Epithelial cell of esophagus (primary cell): ENCODE measurements at regions not wholly inside any gene's neighbourhood (a gene's known extent, or its start where the extent isn't known, plus 50 kb on each side); places are given as distances from the start of the nearest gene placed in this dataset.

Source experiments
- DNase-seq: peaks from one replicate; pipeline ENCODE4 v3.0.0; 2010; ENCODE audit warnings: low read depth
- H3K4me3 ChIP-seq: 2 replicates; pipeline ENCODE4 v1.5.1; 2011; ENCODE audit warnings: mild to moderate bottlenecking, low read length, control low read depth
- TF ChIP-seq, protein P1 (sequence below): IDR thresholded peaks from 2 replicates; pipeline ENCODE4 v1.5.1; 2011; ENCODE audit warnings: low read depth, mild to moderate bottlenecking, low read length, control low read depth, inconsistent platforms; ENCODE audit not compliant: insufficient read depth; ENCODE audit errors: missing control alignments

- DNase-seq, result no peak
- H3K4me3 ChIP-seq, result no peak overlapping the region
- TF ChIP-seq, protein P1, sequence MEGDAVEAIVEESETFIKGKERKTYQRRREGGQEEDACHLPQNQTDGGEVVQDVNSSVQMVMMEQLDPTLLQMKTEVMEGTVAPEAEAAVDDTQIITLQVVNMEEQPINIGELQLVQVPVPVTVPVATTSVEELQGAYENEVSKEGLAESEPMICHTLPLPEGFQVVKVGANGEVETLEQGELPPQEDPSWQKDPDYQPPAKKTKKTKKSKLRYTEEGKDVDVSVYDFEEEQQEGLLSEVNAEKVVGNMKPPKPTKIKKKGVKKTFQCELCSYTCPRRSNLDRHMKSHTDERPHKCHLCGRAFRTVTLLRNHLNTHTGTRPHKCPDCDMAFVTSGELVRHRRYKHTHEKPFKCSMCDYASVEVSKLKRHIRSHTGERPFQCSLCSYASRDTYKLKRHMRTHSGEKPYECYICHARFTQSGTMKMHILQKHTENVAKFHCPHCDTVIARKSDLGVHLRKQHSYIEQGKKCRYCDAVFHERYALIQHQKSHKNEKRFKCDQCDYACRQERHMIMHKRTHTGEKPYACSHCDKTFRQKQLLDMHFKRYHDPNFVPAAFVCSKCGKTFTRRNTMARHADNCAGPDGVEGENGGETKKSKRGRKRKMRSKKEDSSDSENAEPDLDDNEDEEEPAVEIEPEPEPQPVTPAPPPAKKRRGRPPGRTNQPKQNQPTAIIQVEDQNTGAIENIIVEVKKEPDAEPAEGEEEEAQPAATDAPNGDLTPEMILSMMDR, result no peak
These were observed 59.8 kb upstream of the TBX3 start for GRCh38 chr12:114743799-114744198.

DNA sequence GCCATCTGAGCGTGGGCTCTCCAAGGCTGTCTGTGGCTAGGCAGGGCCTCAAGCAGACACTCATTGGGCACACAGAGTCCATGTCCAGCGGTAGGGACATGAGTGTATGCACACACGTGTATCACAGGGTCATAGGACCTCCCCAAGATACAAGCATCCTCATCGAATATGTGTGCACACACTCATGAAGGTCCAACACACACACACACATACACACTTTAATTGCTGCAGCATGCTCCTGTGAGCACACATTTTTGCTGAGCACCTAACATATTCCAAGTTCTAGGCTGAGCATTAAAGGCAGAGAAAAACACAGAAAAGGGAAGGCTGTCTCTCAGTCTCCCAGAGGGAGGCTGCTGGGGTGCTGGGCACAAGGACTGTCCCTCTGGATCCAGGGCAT lies 59.3 kb upstream of the TBX3 start:
- H3K4me3 ChIP-seq, result no peak overlapping the region
- TF ChIP-seq, protein P1, result no peak
- DNase-seq, result no peak

- TF ChIP-seq, protein P1, result no peak
- no peak overlapping the region for H3K4me3 ChIP-seq
- no peak for DNase-seq
These were observed 58.4 kb upstream of the TBX3 start for GRCh38 chr12:114742363-114742762.

GRCh38 chr12:114741940-114742339 lies 58.0 kb upstream of the TBX3 start:
- no peak for DNase-seq
- H3K4me3 ChIP-seq, result no peak overlapping the region
- TF ChIP-seq, protein P1, result no peak

GRCh38 chr12:114740448-114740847 lies 56.5 kb upstream of the TBX3 start:
- DNase-seq, result no peak
- no peak overlapping the region for H3K4me3 ChIP-seq
- TF ChIP-seq, protein P1, result no peak

DNA sequence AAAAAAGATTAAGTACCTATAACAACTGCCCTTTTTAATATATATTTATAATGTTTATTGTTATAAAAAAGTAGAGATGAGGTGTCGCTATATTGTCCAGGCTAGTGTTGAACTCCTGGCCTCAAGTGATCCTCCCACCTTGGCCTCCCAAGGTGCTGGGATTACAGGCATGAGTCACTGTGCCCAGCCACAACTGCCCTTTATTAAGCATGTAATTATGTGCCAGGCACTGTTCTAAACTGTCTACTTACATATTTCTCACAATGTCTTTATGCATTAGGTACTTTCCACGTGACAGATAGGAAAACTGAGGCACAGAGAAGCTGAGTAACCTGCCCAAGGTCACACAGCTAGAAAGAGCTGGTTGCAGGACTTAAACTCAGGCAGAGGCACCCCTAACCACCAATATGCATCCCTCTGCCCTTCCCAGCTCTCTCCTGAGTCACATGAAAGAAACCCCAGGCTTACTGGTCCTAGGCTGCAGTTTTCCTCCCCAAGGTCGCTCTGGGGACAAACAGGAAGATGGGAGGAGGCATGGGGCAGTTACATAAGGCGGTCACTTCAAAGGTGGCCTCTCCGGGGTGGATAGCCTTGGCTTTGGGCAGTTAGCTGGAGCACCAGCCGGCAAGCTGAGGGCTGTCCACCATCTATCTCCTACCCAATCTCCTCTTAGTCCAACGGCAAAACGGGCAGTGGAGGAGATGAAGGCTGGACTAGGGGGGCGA lies 54.6 kb upstream of the TBX3 start:
- no peak overlapping the region for H3K4me3 ChIP-seq
- no peak for DNase-seq
- TF ChIP-seq, protein P1, result no peak
